Psoas muscle (tissue), 7 donors: ENCODE measurements at regions not wholly inside any gene's neighbourhood (a gene's known extent, or its start where the extent isn't known, plus 50 kb on each side); places are given as distances from the start of the nearest gene placed in this dataset.

Experiments
- ATAC-seq, 4 donors: fragments of 200-7000 bp; cut with Tn5 transposase; one replicate each; pipeline ENCODE4 v1.9.1; 2020; ENCODE audit warnings: moderate library complexity in 3 of 4, mild to moderate bottlenecking in 2 of 4
- DNase-seq, 2 donors: peaks; one replicate each; pipeline ENCODE4 v3.0.0-alpha.2; 2020
- H3K27ac ChIP-seq: fragments of 200-600 bp; one replicate; pipeline ENCODE4 v1.8.0; 2022
- H3K27me3 ChIP-seq, 3 donors: fragments of 200-600 bp in 1 of 3; one replicate each; pipeline versions ENCODE4 v1.6.1 to v1.8.0; 2013 to 2022; ENCODE audit warnings: low read length in 2 of 3, mild to moderate bottlenecking in 2 of 3, moderate library complexity in 1 of 3; ENCODE audit not compliant: insufficient read depth in 3 of 3
- H3K36me3 ChIP-seq, 2 donors: fragments of 200-600 bp in 1 of 2; one replicate each; pipeline versions ENCODE4 v1.6.1 to v1.8.0; 2013 to 2022; ENCODE audit warnings: low read depth in 1 of 2, mild to moderate bottlenecking in 1 of 2, moderate library complexity in 1 of 2; ENCODE audit not compliant: insufficient read depth in 1 of 2
- H3K4me1 ChIP-seq: fragments of 200-600 bp; one replicate; pipeline ENCODE4 v1.8.0; 2022
- H3K4me3 ChIP-seq: fragments of 200-600 bp; one replicate; pipeline ENCODE4 v1.8.0; 2022; ENCODE audit warnings: mild to moderate bottlenecking
- H3K9me3 ChIP-seq: fragments of 200-600 bp; one replicate; pipeline ENCODE4 v1.8.0; 2022
- WGBS, 3 donors: extraction: QIAGEN DNeasy Blood & Tissue Kit; methylation state at CpG; one replicate each; pipeline versions ENCODE4 v1.1.6 to v1.1.7; 2013; 5-methylcytosine and 5-hydroxymethylcytosine counted together
- intact Hi-C, 2 donors: fragments of 100-400 bp; cut with DNase I; formaldehyde crosslinking; loops; one replicate each; pipeline versions ENCODE4 v1.11.0 to v1.14.2; 2022
- TF ChIP-seq, protein P1 (sequence below): fragments of 200-600 bp; IDR thresholded peaks from one replicate; pipeline ENCODE4 v1.8.0; 2022; ENCODE audit warnings: antibody characterized with exemption
- donor health status: healthy with polysubstance abuse.
- donor health status: DM: no; HTN: no; CAD: no; lungs with moderate emphysema.
- donor health status: Bipolar disorder and iron deficiency.
- donor health status: healthy.
- donor health status: DM: yes; HTN: yes; CAD: no.
- donor health status: DM: no; HTN: no; CAD: no.
- donor health status: DM: yes; HTN: yes; CAD: no.

DNA sequence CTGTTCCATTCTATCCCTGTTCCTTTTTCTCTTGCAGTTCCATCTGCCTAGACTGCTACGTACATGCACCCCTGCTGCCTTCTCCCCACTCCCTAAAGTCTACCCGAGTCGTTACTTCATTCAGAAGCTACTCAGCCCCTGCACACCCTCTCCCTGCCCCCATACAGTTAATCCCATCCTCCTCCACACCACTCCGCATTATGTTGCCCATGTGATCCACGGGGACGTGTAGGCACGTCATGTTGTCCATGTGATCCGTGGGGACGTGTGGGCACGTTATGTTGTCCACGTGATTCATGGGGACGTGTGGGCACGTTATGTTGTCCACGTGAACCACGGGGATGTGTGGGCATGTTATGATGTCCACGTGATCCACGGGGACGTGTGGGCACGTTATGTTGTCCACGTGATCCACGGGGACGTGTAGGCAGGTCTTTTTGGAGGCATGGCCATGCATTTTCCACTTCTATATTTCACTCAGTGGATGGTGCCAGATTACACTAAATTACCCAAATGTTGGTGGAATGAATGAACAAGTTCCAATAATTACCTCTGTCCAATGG is 299.5 kb downstream of the DCDC2C start:
- intact Hi-C loops = no loop called here

DNA sequence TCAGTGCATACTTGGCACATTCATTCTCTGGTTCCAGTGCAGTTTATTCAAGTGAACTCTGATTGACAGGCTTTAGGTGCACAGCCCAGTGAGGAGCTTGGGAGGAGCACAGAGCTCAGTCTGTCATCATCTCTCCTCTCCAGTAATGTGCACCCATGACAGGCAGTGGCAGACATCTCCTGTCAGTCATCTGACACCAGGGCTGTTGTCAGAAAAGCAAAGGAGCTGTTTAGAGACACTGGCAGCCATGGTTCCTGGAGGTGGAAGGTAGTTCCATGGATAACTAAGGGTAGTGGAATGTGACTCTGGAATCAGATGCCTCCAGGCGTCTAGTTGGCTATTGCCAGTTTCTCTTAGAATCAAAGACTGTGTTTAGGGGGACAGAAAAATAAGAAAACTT is 308.8 kb downstream of the DCDC2C start:
- no peaks in the 10 kb centered on the region for H3K4me1 ChIP-seq
- H3K4me3 ChIP-seq = no peak overlapping the region
- H3K27me3 ChIP-seq = peaks cover 0 to 2% (median 0%) of the 10 kb centered on the region in 3 donors
- no peak overlapping the region for H3K27ac ChIP-seq
- no peaks in the 10 kb centered on the region for H3K9me3 ChIP-seq
- intact Hi-C loops = no loop called here
- H3K36me3 ChIP-seq = no peaks in the 10 kb centered on the region
- DNase-seq (no peak), ATAC-seq (no peak)
- TF ChIP-seq, protein P1, sequence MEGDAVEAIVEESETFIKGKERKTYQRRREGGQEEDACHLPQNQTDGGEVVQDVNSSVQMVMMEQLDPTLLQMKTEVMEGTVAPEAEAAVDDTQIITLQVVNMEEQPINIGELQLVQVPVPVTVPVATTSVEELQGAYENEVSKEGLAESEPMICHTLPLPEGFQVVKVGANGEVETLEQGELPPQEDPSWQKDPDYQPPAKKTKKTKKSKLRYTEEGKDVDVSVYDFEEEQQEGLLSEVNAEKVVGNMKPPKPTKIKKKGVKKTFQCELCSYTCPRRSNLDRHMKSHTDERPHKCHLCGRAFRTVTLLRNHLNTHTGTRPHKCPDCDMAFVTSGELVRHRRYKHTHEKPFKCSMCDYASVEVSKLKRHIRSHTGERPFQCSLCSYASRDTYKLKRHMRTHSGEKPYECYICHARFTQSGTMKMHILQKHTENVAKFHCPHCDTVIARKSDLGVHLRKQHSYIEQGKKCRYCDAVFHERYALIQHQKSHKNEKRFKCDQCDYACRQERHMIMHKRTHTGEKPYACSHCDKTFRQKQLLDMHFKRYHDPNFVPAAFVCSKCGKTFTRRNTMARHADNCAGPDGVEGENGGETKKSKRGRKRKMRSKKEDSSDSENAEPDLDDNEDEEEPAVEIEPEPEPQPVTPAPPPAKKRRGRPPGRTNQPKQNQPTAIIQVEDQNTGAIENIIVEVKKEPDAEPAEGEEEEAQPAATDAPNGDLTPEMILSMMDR = no peak
- WGBS, 3 donors = 58 to 76% (median 67%) methylated on average over 1 of the region's 1 CpG

More for the DNA sequence above, 299.5 kb downstream of the DCDC2C start:
- Histone ChIP-seq H3K9me3 (no peaks in the 10 kb centered on the region), H3K27ac (no peak overlapping the region), H3K36me3 (no peaks in the 10 kb centered on the region), H3K4me3 (no peak overlapping the region), H3K4me1 (no peaks in the 10 kb centered on the region), H3K27me3 (peaks cover 0 to 2% (median 0%) of the 10 kb centered on the region in 3 donors)
- TF ChIP-seq, protein P1 = no peak
- WGBS, 3 donors = 87 to 90% (median 88%) methylated on average over 22 of the region's 22 CpGs
- DNase-seq (no peak), ATAC-seq (no peak)

DNA sequence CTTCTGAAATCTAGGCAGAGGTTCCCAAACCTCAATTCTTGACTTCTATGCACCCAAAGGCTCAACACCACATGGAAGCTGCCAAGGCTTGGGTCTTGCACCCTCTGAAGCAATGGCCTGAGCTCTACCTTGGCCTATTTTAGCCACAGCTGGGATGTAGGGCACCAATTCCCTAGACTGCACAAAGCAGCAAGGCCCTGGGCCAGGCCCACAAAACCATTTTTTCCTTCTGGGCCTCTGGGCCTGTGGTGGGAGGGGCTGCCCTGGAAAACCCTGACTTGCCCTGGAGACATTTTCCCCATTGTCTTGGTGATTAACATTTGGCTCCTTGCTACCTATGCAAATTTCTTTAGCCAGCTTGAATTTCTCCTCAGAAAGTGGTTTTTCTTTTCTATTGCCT is 315.2 kb downstream of the DCDC2C start:
- no peaks in the 10 kb centered on the region for H3K27me3 ChIP-seq
- no peaks in the 10 kb centered on the region for H3K9me3 ChIP-seq
- TF ChIP-seq, protein P1 = no peak
- DNase-seq (no peak), ATAC-seq (no peak)
- no peak overlapping the region for H3K4me3 ChIP-seq
- no peaks in the 10 kb centered on the region for H3K4me1 ChIP-seq
- intact Hi-C loops = no loop called here
- no peak overlapping the region for H3K27ac ChIP-seq
- H3K36me3 ChIP-seq = no peaks in the 10 kb centered on the region

DNA sequence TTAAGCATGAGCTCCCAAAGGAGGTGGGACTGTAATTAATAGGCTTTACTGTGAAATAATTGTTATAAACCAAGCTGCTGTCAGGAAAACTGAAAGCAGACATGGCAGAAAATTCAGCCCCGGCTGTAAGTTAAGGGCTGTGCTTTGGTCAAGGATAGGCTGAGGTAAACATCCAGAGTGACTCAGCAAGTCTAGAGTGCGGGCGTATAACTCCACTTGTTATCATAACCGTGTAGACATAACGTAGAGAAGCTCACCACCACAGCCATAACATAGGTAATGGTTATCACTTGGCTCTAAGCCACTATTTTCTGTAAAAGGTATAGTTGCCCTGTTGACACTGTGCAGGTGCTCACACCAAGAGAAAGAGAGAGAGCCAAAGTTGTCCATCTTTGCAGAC is 316.8 kb downstream of the DCDC2C start:
- H3K4me3 ChIP-seq = no peak overlapping the region
- H3K27me3 ChIP-seq = no peaks in the 10 kb centered on the region
- H3K36me3 ChIP-seq = no peaks in the 10 kb centered on the region
- no peaks in the 10 kb centered on the region for H3K4me1 ChIP-seq
- intact Hi-C loops = no loop called here
- DNase-seq (no peak), ATAC-seq (no peak)
- TF ChIP-seq, protein P1 = no peak
- H3K9me3 ChIP-seq = no peaks in the 10 kb centered on the region
- WGBS, 3 donors = 73 to 80% (median 74%) methylated on average over 5 of the region's 5 CpGs
- no peak overlapping the region for H3K27ac ChIP-seq

DNA sequence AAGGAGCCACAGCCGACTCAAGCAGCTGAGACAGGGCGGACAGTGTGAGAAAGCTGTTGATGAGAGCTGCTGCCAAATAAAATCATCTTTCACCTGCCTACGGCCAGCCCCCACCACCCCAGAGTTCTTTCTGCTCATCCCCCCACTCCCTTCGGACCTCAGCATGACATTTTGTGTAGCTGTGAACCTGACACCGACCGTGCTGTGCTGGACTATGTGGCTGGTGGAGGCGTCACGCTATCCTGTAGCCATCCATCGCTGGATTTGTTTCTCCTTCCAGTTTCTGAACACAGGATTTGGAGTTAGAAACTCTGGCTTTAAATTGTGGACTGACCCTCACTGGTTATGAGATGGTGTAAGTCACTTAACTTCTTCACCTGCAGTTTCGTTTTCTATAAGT is 317.3 kb downstream of the DCDC2C start:
- Histone ChIP-seq H3K27ac (no peak overlapping the region), H3K36me3 (no peaks in the 10 kb centered on the region), H3K4me1 (no peaks in the 10 kb centered on the region), H3K9me3 (no peaks in the 10 kb centered on the region), H3K27me3 (no peaks in the 10 kb centered on the region), H3K4me3 (no peak overlapping the region)
- TF ChIP-seq, protein P1 = no peak
- DNase-seq = no peak
- ATAC-seq = no peak
- intact Hi-C loops = no loop called here
- WGBS, 3 donors = 52 to 61% (median 57%) methylated on average over 10 of the region's 10 CpGs
